Testis (tissue), 2 donors: ENCODE measurements at regions not wholly inside any gene's neighbourhood (a gene's known extent, or its start where the extent isn't known, plus 50 kb on each side); places are given as distances from the start of the nearest gene placed in this dataset.
"Not testable (repeated sequence)": the region's sequence is repeated elsewhere in the genome, so short reads cannot be mapped to it uniquely, and the experiment has no call there.

Source experiments
- DNase-seq: peaks from one replicate; pipeline ENCODE4 v3.0.0-alpha.2; 2019
- H3K27ac ChIP-seq, 2 donors: fragments of 200-600 bp; sonication (generic); one replicate each; pipeline ENCODE4 v1.5.1; 2019
- H3K27me3 ChIP-seq: fragments of 200-600 bp; sonication (generic); one replicate; pipeline ENCODE4 v1.5.1; 2019
- H3K36me3 ChIP-seq: fragments of 200-600 bp; sonication (generic); one replicate; pipeline ENCODE4 v1.5.1; 2017; ENCODE audit warnings: low read depth; ENCODE audit errors: missing control alignments
- H3K4me1 ChIP-seq: fragments of 200-600 bp; sonication (generic); one replicate; pipeline ENCODE4 v1.5.1; 2019
- H3K4me3 ChIP-seq, 2 donors: fragments of 200-600 bp; sonication (generic); one replicate each; pipeline ENCODE4 v1.5.1; 2017 to 2019
- H3K9me3 ChIP-seq: fragments of 200-600 bp; sonication (generic); one replicate; pipeline ENCODE4 v1.5.1; 2017
- POLR2A ChIP-seq: fragments of 450-650 bp; IDR thresholded peaks from one replicate; pipeline ENCODE4 v1.6.1; 2017; ENCODE audit warnings: antibody characterized with exemption, mild to moderate bottlenecking, moderate library complexity
- WGBS, 2 donors: methylation state at CpG; one replicate each; pipeline ENCODE4 v1.1.5; 2018; 5-methylcytosine and 5-hydroxymethylcytosine counted together
- intact Hi-C: fragments of 100-400 bp; cut with DNase I; formaldehyde crosslinking; loops from one replicate; pipeline ENCODE4 v1.15.1; 2023; ENCODE audit warnings: low total_unique reads
- TF ChIP-seq, protein P1 (sequence below), 3 experiments: fragments of 450-650 bp in 2 of 3; fragments of 200-600 bp in 1 of 3; sonication (generic) in 1 of 3; IDR thresholded peaks; one replicate each; pipeline ENCODE4 v1.5.1; 2016 to 2019; ENCODE audit warnings: antibody characterized with exemption in 3 of 3, mild to moderate bottlenecking in 2 of 3, moderate library complexity in 1 of 3

- intact Hi-C loops, H3K27me3 ChIP-seq, H3K9me3 ChIP-seq, H3K4me1 ChIP-seq, H3K4me3 ChIP-seq, H3K27ac ChIP-seq, DNase-seq, H3K36me3 ChIP-seq: not testable (repeated sequence)
- no CpG with 5 or more reads among the region's 5 CpGs for WGBS, 2 donors
Observed at GRCh38 chr13:86253497-86253896, 454.3 kb upstream of the SLITRK6 start.

DNA sequence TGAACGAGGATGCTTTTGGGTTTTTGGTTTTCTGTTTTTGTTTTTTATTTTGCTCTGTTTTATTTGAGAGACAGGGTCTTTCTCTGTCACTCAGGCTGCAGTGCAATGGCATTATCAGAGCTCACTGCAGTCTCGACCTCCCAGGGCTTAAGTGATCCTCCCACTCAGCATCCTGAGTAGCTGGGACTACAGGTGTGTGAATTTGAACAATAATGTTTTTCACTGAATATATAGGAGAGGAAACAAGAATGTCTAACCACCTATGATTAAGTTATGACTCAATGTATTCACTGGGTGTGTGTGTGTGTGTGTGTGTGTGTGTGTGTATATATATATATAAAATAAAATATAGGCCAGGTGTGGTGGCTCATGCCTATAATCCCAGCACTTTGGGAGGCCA is 456.6 kb upstream of the SLITRK6 start:
- H3K27me3 ChIP-seq, H3K27ac ChIP-seq, H3K4me1 ChIP-seq, intact Hi-C loops, H3K36me3 ChIP-seq, H3K4me3 ChIP-seq, H3K9me3 ChIP-seq, DNase-seq: not testable (repeated sequence)
- no CpG with 5 or more reads among the region's 2 CpGs for WGBS, 2 donors

- no peak for DNase-seq
- Histone ChIP-seq H3K36me3 (no peaks in the 10 kb centered on the region), H3K9me3 (no peaks in the 10 kb centered on the region), H3K27ac (no peak overlapping the region), H3K4me3 (no peak overlapping the region), H3K4me1 (no peaks in the 10 kb centered on the region), H3K27me3 (no peaks in the 10 kb centered on the region)
- TF ChIP-seq, protein P1, sequence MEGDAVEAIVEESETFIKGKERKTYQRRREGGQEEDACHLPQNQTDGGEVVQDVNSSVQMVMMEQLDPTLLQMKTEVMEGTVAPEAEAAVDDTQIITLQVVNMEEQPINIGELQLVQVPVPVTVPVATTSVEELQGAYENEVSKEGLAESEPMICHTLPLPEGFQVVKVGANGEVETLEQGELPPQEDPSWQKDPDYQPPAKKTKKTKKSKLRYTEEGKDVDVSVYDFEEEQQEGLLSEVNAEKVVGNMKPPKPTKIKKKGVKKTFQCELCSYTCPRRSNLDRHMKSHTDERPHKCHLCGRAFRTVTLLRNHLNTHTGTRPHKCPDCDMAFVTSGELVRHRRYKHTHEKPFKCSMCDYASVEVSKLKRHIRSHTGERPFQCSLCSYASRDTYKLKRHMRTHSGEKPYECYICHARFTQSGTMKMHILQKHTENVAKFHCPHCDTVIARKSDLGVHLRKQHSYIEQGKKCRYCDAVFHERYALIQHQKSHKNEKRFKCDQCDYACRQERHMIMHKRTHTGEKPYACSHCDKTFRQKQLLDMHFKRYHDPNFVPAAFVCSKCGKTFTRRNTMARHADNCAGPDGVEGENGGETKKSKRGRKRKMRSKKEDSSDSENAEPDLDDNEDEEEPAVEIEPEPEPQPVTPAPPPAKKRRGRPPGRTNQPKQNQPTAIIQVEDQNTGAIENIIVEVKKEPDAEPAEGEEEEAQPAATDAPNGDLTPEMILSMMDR (IDR thresholded peaks at IDR 0.05) = no peak
- TF ChIP-seq POLR2A = no peak
- intact Hi-C loops = no loop called here
Observed at GRCh38 chr13:86269511-86269910, 470.3 kb upstream of the SLITRK6 start.

- TF ChIP-seq, protein P1 (IDR thresholded peaks at IDR 0.05) = no peak
- TF ChIP-seq POLR2A = no peak
- Histone ChIP-seq H3K4me3 (no peak overlapping the region), H3K9me3 (no peaks in the 10 kb centered on the region), H3K27ac (no peak overlapping the region), H3K4me1 (no peaks in the 10 kb centered on the region), H3K27me3 (no peaks in the 10 kb centered on the region), H3K36me3 (no peaks in the 10 kb centered on the region)
- no peak for DNase-seq
- intact Hi-C loops = no loop called here
- WGBS, 2 donors = 0 to 16% methylated on average over 2 of the region's 2 CpGs
Observed at GRCh38 chr13:86282442-86282841, 483.2 kb upstream of the SLITRK6 start.

GRCh38 chr13:86283031-86283430 is 483.8 kb upstream of the SLITRK6 start:
- Histone ChIP-seq H3K4me1 (no peaks in the 10 kb centered on the region), H3K9me3 (no peaks in the 10 kb centered on the region), H3K36me3 (no peaks in the 10 kb centered on the region), H3K27me3 (no peaks in the 10 kb centered on the region), H3K27ac (no peak overlapping the region), H3K4me3 (no peak overlapping the region)
- intact Hi-C loops = no loop called here
- 84 to 93% methylated on average over 3 of the region's 3 CpGs for WGBS, 2 donors
- no peak for TF ChIP-seq POLR2A
- TF ChIP-seq, protein P1 (IDR thresholded peaks at IDR 0.05) = no peak
- no peak for DNase-seq

GRCh38 chr13:86298725-86299124 is 499.5 kb upstream of the SLITRK6 start:
- DNase-seq = no peak
- no peaks in the 10 kb centered on the region for H3K27me3 ChIP-seq
- 55 to 56% methylated on average over 3 of the region's 3 CpGs for WGBS, 2 donors
- no peaks in the 10 kb centered on the region for H3K4me1 ChIP-seq
- H3K4me3 ChIP-seq = no peak overlapping the region
- H3K27ac ChIP-seq = no peak overlapping the region
- H3K9me3 ChIP-seq = no peaks in the 10 kb centered on the region
- H3K36me3 ChIP-seq = no peaks in the 10 kb centered on the region
- TF ChIP-seq, protein P1 (IDR thresholded peaks at IDR 0.05) = no peak
- TF ChIP-seq POLR2A = no peak
- intact Hi-C loops = no loop called here
